Right ventricle myocardium superior (tissue), 1 donor: ENCODE measurements at regions not wholly inside any gene's neighbourhood (a gene's known extent, or its start where the extent isn't known, plus 50 kb on each side); places are given as distances from the start of the nearest gene placed in this dataset.
"Not testable (repeated sequence)": the region's sequence is repeated elsewhere in the genome, so short reads cannot be mapped to it uniquely, and the experiment has no call there.

Source experiments
- ATAC-seq: fragments of 200-7000 bp; cut with Tn5 transposase; one replicate; pipeline ENCODE4 v1.9.1; 2020; ENCODE audit warnings: mild to moderate bottlenecking; ENCODE audit not compliant: poor library complexity
- DNase-seq: peaks from one replicate; pipeline ENCODE4 v3.0.0-alpha.2; 2020
- intact Hi-C: fragments of 100-400 bp; cut with DNase I; formaldehyde crosslinking; loops from one replicate; pipeline ENCODE4 v1.11.2; 2022
- donor health status: DM: no; HTN: yes; CAD: no; lungs with severe emphysema.

DNA sequence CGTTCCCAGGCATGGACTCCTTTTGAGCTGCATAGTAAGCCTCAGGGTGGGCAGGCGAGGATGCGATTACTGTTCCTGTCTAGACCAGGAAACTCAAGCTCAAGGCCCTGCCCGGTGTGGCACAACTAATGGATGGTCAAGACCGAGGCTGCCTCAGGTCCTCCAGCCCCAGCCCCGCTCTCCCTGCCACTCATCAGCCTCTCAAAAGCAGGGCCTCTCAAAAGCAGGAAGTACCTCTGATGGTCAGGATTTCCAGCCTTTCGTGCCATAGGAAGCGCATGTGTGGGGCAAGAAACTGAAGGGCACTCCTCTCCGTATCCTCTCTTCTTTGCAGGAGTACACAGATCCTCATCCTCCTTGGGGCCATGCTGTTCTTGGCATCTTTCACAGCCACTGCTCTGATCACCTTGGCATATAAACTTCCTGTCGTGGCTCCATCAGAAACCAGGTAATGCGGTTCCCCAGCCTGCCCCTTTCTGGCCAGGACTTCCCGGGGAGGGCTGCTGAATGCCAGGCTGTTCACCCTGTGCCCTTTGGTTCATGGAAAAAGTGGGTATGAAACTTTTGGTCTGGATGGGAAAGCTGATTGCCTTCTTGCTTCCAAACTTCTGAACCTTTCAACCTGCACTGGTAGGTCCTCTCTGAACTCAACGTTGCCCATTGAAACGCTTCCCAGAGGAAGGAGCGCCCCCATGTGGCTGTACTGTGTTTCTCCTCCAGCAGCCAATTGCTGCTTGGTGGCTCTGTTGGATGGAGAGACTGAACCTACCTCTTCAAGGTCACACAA is 82.8 kb upstream of the SEC11C start:
- intact Hi-C loops = no loop called here
- DNase-seq (peak; percentile 62), ATAC-seq (peak; percentile 68)

DNA sequence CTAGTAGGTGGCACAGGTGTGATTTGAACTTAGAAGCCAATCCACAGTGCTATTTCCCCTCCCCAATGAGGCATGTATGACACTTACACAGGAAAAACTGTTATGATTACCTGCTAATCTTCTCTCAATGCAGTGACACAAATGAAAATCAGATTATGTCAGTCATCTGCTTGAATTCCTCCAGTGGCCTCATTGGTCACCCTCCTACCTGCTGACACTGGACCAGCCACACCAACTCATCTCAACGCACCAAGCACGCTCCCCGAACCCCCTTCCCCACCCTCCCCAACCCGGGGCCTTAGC is 82.2 kb upstream of the SEC11C start:
- DNase-seq (no peak), ATAC-seq (no peak)
- intact Hi-C loops = no loop called here

DNA sequence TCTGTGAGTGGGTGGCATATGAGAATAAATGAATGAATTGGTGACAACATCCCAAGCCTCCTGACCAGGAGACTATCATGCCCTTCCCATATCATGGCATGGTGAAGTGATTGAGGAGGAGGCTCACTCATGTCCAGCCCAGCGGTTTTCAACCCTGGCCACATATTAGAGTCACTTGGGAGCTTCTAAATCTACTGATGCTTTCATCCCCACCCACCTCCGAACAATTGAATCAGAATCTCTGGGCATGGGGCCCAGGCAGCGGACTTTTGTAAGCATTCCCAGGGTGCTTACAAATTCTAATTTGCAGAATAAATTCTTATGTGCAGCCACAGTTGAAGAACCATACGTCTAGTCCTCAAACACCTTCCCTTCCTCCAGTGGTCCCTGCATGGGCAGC is 81.7 kb upstream of the SEC11C start:
- DNase-seq (no peak), ATAC-seq (no peak)
- intact Hi-C loops = no loop called here

DNA sequence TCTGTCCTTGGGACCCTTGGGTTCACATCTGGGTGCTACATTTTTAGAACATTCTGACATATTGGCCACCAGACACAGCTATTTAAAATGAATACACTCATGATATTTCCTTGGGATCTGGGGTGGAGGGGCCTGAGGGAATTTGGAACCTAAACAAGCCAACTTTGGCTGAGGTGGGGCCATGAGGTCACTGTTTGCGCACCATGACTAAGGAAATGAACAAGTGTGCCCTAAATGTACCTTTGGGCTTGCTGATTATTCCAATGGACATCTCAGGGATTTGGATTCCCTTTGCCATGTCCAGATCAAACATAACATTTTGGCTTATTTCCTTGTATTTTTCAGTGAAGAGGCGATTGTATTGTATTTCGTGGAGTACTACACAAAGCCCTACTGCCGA is 80.5 kb upstream of the SEC11C start:
- ATAC-seq (no peak), DNase-seq (no peak)
- intact Hi-C loops = no loop called here

DNA sequence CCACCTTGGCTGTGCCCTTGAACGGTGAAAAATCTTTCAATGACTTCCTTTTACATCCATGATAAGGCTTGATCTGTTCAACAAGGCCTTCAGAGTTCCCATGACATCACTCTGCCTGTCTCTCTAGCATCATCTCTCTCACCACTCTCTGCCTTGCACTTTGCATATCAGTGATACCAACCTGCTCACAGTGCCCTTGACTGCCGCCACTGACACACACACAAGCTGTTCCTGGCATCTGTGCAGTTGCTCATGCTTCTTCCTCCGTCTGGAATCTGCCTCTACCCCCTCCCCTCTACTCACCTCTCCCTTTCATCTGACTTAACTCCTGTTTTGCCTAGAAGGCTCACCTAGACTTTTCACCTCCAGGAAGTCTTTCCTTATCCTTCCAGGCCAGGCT is 79.1 kb upstream of the SEC11C start:
- ATAC-seq (peak; percentile 60), DNase-seq (no peak)
- intact Hi-C loops = no loop called here

DNA sequence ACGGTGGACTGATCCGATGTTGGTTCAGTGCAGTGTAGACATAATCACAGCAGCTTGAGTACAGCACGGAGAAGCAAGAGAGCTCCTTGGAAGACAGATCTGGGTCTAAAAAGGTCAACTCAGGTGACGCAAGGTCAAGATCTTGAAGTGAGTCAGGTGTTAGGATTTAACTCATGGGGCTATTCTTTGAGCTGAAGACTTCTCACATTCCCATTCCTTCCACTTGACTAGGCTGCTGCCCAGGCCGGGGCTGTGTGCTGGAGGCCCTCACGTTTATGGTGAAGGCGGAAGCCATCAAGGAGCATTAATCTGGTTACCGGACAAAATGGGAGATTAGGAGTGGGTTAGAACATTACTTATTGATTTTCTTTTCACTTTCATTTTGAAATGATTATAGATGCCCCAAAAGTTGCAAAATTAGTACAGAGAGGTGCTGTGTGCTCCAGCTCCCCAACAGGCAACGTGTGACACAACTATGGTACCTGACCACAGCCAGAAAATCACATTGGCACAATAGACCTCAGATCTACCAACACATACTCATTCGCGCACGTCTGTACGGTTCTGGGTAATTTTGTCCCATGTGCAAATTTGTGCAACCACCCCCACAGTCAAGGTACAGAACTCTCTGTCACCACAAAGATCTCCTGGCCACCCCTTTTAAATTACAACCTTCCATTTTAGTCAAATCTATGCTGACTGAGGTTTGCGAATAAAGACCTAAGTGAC is 77.6 kb upstream of the SEC11C start:
- ATAC-seq (no peak), DNase-seq (no peak)
- intact Hi-C loops = no loop called here

DNA sequence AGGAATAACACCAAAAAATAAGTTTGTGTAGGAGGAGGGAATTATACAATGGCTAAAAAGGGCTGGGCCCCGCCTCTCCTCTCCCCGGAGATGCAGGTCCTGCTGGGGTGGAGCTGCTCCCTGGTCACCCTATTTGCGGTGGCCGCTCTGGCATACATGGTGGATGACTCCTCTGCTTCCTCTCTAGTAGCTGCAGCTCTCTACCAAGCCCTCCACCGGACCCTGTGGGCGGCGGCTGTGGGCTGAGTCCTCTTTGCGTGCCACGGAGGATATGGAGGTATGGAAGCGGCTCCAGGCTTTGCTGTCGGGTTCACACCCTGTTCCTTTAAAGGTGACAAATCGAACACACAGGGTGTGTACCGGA is 77.1 kb upstream of the SEC11C start:
- DNase-seq (no peak), ATAC-seq (no peak)
- intact Hi-C loops = no loop called here

DNA sequence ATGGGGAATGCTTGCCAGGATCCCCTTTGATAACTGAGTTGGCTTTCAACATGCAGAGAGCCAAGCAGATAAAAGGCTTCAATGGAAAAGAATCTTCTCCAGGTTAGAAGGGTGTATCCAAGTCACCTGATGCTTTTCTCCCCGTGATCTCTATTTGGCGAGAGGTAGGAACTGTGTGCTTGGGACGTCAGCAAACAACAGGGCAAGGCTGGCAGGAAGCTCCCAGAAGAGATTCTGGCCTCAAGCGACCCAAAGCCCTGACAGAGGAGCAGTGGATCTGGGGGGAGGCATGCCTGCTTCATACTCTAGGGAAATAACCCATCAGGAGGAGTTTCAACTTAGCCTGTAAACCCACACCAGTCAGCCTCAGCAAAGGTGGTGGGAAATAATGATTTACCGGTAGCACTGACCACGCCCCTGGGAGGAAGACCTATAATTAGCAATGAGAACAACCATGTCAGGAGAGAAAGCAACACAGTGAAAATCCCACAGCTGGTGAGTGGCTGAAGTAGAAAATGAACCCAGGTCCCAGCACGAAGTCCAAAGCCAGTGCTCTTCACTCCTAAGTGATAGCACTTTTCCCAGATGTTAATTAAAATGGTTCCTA is 76.3 kb upstream of the SEC11C start:
- intact Hi-C loops = no loop called here
- peak; percentile 51 for ATAC-seq

DNA sequence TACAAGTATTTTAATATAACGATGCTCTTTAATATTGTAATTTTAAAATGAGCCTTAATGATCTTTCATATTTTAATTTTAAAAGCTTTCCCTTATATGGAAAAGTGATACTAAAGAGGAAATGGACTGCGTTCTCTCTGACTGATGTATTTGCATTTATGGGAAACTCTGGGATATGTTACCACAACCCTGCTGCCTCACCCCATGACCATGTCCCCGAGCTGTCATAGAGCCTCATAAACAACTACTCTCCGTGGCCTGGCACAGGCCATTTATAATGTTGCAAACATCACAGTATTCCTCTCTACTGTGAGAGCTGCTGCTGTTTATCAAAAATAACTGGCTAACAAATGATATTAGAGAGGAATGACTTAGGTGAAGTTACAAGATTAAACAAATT is 75.8 kb upstream of the SEC11C start:
- ATAC-seq (no peak), DNase-seq (no peak)
- intact Hi-C loops = no loop called here

More for the DNA sequence above, 76.3 kb upstream of the SEC11C start:
- DNase-seq = no peak

DNA sequence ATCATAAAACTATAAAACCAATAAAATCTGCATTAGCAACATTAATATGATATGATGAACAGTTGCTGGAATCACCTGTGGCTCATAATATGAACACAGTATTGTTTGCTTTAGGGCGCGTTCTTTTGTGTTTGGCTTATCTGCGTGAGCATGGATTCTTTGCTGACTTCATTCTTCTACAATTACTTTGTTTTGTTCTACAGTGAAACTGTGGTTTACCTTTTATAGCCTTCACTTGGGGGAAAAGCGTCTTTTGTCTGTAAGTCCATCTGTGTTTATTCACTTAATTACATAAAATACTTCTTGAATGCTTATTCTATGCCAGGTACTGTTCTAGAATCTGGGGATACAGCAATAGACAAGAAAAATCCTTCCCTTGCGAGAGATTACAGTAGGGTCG is 74.0 kb upstream of the SEC11C start:
- ATAC-seq = no peak
- intact Hi-C loops = no loop called here
- DNase-seq = no peak

DNA sequence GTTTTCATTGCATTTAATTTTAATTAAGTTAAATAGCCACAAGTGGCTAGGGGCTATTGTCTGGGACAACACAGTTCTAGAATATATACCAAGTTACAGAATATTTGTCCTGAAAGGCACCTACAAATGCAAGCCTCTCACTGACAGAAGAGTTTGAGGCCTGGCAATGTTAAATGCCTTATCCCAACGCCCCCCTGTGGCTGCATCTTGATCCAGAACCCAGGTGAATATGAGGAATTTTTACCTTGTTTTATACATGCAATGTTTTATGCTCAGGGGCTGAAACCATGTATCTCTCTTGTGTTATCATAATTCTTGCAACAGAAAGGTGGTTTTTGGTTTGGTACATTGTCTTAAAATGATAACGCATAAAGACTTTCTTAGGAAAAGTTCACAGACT is 71.8 kb upstream of the SEC11C start:
- intact Hi-C loops = no loop called here
- ATAC-seq (no peak), DNase-seq (no peak)

DNA sequence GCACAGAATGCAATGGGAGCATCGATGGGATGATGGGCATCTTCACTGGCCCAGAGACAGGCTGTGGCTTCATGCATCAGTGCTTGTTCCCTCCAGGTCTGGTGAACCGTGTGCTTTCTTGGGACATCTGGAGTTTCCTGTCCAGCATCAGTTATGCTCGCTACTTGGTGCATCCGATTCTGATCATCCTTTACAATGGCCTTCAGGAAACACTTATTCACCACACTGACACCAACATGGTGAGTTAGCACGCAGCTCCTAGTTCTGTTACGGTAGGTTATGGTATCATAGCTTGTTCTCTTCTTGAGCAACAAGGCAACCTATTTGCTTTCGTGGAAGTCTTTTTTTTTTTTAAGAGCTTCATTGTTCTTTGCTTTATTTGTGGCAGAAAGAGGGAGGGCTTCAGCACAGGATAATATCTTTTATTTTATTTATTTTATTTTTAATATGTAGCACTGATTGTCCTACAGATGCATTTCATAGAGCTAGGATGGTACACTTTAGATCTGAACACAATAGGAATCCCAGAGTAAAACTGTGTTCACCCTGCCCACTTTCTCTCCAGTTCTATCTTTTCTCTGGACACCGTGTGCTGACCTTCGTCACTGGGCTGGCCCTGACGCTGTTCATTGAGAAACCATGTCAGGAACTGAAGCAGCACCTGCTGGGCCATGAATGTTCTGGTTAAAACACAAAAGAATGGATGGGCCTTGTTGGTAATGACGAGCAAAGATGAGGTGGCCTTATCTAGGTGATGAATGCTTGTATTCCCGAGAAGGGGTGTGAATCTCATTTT is 71.2 kb upstream of the SEC11C start:
- DNase-seq (no peak), ATAC-seq (no peak)
- intact Hi-C loops = no loop called here

DNA sequence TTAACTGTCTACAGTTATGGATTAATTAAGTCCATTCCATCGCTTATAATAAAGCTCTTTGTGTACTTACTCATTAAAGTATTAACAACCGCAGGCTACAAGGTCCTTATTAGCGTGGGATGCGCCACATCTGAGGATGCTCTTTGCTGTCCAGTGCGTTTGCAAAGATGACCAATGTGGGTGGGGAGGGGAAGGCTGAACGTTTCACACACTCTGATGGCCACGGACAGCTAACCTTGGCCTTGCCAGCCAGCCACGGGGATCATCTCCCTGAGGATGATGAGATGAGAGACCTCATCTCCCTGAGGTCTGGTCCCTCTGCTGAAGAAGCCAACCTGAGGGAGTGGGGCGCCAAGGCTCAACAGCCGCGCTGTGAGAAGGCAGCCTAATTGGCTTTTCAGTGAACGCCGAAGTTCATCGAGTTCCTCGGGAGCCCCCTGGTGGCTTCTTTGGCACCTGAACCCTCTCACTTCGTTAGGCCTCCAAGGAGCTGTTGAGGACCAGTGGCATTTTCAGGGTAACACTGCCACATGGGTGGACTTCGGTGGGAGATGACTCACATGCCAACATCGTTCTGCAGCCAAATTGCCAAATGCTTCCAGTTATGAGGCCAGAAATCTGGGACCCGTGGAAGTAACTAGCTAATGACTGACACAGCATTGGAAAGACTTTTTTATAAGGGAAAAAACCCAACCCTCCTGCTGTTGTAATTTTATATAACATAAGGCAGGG is 69.3 kb upstream of the SEC11C start:
- intact Hi-C loops = loop anchor here (2.0 kb wide), 1 partner anchor 288 kb away; no protein-coding TSS in a partner anchor
- ATAC-seq = peak; percentile 88
- DNase-seq = peak; percentile 90

DNA sequence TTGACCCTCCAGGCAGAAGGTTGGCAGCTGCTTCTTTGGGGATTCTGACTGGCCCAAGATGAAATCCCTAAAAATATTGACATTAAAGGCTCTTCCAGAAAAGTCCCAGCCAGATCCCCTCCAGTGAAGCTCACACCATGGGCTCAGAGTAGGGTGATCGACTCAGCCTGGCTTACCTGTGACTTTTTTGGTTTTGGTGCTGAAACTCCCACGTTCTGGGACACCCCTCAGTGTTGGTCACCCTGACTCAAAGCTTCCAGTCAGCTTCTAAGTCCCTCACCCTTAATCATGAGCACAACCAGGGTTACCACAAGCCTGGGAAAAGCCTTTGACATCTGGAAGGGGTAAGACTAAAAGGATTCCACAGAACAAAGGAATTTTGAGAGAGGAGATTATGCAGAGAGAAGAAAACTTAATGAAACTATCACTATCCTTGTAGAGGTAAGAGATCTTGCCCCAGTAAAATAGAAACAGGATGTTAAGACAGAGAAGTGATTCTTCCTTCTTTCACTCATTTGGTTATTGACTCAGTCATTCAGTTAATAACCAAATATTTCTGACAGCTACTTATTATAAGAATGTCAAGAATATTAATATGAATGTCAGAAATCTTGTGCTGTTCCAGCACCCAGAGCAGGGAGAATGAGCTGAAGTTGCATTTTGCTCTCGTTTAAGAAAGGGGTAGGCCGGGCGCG is 66.8 kb upstream of the SEC11C start:
- no peak for ATAC-seq
- no peak for DNase-seq
- intact Hi-C loops = no loop called here

DNA sequence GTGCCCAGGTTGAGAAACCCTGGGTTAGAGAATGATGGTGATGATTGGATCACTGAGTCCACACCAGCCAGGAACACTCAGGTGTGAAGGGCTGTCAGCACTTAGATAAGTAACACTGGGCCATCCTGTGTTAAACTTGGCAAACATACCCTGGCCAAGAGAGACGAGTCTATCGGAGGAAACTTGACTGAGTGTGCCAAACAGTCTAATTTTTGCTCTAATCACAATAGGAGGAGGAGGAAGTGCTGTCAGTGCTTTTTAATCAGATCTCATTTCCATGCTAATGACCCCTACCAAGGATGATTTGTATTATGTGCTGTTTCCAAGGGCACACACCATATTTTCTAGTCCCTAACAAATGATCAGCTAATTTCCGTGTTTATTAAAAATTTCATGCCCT is 63.8 kb upstream of the SEC11C start:
- ATAC-seq (peak; percentile 67), DNase-seq (no peak)
- intact Hi-C loops = no loop called here

DNA sequence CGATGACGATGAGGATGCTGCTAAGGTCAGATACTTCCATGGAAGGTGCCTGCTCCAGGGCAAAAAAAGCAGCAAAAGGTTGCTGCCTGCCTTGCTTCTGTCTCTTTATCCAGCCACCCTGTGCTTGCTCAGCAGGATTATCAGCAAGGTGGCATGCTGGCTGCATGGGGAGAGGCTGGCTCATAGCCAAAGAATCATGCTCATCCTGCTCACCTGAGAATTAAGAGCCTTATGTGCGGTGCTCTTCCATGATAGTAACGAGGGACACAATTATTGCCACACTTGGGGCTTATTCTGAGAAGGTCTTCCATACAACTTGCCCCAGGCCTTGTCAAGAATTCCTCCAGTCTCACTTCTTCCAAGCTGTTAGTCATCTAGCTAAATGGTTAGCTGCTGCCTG is 60.4 kb upstream of the SEC11C start:
- no peak for DNase-seq
- ATAC-seq = no peak
- intact Hi-C loops = no loop called here

DNA sequence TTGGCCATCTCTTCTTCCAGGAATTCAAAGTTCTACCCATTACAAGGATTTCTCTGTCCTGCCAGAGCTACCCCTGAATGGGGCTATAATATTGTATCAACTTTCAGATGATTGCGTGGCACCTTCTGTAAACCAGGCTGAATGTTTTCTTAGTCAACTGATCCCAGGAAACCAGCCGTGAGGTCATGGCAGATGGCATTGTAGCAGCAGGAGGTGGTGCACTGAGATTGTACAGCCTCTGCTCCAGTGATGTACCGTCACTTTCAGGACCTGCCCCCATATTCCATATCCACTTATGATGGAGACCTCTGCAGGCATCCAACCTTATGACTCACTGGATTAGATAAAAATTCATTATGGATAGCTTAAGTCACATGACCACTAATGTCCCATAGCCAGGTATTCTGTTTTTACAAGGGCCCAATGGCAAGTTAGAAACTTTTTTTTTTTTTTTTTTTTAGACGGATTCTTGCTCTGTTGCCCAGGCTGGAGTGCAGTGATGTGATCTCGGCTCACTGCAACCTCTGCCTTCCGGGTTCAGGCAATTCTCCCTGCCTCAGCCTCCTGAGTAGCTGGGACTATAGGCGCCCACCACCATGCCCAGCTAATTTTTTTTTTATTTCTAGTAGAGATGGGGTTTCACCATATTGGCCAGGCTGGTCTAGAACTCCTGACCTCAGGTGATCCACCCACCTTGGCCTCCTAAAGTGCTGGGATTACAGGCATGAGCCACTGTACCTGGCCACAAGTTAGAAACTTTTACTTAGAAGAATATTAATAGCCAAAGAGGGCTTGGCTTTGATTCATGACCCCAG is 59.8 kb upstream of the SEC11C start:
- DNase-seq, ATAC-seq, intact Hi-C loops: not testable (repeated sequence)
